ENCODE measurements at regions not wholly inside any gene's neighbourhood (a gene's known extent, or its start where the extent isn't known, plus 50 kb on each side); places are given as distances from the start of the nearest gene placed in this dataset.

DNA sequence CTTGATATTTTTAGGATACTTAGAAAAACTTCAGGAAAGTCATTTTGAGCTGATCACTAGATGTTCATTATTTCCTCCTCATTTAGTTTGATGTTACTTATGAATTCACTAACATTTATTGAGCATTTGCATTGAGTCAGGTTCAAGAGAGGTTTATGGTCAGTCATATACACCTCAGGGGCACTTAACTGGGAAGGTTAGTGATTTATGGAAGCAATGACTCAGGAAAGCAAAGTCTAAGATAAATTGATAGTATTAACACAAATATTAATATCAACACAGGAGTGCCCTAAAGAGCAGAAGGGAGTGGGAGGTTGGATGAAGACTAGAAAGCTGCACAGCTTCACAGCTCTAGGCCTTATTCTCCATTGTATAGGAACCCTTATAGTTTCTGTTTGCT lies 177.0 kb upstream of the TNFAIP3 start:
- no peaks in the 10 kb centered on the region for H3K36me3 ChIP-seq (ENCODE audit: low read depth, missing control alignments)
- H3K4me3 ChIP-seq = no peak overlapping the region
- no peak for DNase-seq
- TF ChIP-seq, protein P1, sequence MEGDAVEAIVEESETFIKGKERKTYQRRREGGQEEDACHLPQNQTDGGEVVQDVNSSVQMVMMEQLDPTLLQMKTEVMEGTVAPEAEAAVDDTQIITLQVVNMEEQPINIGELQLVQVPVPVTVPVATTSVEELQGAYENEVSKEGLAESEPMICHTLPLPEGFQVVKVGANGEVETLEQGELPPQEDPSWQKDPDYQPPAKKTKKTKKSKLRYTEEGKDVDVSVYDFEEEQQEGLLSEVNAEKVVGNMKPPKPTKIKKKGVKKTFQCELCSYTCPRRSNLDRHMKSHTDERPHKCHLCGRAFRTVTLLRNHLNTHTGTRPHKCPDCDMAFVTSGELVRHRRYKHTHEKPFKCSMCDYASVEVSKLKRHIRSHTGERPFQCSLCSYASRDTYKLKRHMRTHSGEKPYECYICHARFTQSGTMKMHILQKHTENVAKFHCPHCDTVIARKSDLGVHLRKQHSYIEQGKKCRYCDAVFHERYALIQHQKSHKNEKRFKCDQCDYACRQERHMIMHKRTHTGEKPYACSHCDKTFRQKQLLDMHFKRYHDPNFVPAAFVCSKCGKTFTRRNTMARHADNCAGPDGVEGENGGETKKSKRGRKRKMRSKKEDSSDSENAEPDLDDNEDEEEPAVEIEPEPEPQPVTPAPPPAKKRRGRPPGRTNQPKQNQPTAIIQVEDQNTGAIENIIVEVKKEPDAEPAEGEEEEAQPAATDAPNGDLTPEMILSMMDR (IDR thresholded peaks at IDR 0.05) = no peak
- TF ChIP-seq POLR2A (IDR thresholded peaks at IDR 0.05) = no peak
- H3K4me1 ChIP-seq = no peaks in the 10 kb centered on the region
- intact Hi-C loops (cut with DNase I; ENCODE audit: low total_unique reads) = no loop called here
- no peak overlapping the region for H3K27ac ChIP-seq
- no peaks in the 10 kb centered on the region for H3K27me3 ChIP-seq
- no peaks in the 10 kb centered on the region for H3K9me3 ChIP-seq

DNA sequence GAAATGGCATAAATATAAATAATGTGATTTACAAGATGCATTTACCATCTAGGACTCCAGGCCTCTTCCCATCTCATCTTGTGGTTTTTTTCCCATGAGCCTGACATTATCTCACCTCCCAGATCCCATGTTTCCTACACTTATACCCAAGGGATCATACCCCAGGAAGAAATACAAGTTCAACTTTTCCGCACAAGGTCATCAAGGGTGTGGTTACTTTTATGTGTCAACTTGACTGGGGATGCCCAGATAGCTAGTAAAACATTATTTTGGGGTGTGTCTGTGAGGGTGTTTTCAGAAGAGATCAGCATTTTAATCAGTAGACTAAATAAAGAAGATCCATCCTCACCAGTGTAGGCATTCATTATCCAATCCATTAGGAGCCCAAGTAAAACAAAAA lies 176.3 kb upstream of the TNFAIP3 start:
- 95 to 100% methylated on average over 1 of the region's 1 CpG for WGBS, 2 donors
- no peak for TF ChIP-seq POLR2A (IDR thresholded peaks at IDR 0.05)
- TF ChIP-seq, protein P1 (IDR thresholded peaks at IDR 0.05) = no peak
- H3K36me3 ChIP-seq (ENCODE audit: low read depth, missing control alignments) = no peaks in the 10 kb centered on the region
- H3K27me3 ChIP-seq = no peaks in the 10 kb centered on the region
- no peak overlapping the region for H3K4me3 ChIP-seq
- no peaks in the 10 kb centered on the region for H3K9me3 ChIP-seq
- H3K4me1 ChIP-seq = no peaks in the 10 kb centered on the region
- intact Hi-C loops (cut with DNase I; ENCODE audit: low total_unique reads) = no loop called here
- no peak overlapping the region for H3K27ac ChIP-seq
- DNase-seq = no peak

DNA sequence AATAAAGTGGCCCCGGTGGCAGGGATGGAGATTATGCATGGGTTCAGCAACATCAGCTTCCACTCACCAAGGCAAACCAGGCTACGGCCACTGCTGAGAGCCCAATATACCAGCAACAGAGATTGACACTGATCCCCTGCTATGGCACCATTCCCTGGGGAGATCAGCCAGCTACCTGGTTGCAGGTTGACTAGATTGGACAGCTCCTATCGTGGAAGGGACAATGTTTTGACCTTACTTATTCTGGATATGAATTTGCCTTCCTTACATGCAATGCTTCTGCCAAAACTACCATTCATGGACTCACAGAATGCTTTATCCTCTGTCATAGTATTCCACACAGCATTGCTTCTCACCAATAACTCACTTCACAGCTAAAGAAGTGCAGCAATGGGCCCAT lies 174.8 kb upstream of the TNFAIP3 start:
- 91 to 96% methylated on average over 3 of the region's 3 CpGs for WGBS, 2 donors
- no peak overlapping the region for H3K27ac ChIP-seq
- intact Hi-C loops (cut with DNase I; ENCODE audit: low total_unique reads) = no loop called here
- no peaks in the 10 kb centered on the region for H3K36me3 ChIP-seq (ENCODE audit: low read depth, missing control alignments)
- DNase-seq = no peak
- no peaks in the 10 kb centered on the region for H3K27me3 ChIP-seq
- TF ChIP-seq, protein P1 (IDR thresholded peaks at IDR 0.05) = no peak
- no peak for TF ChIP-seq POLR2A (IDR thresholded peaks at IDR 0.05)
- no peak overlapping the region for H3K4me3 ChIP-seq
- no peaks in the 10 kb centered on the region for H3K4me1 ChIP-seq
- no peaks in the 10 kb centered on the region for H3K9me3 ChIP-seq

DNA sequence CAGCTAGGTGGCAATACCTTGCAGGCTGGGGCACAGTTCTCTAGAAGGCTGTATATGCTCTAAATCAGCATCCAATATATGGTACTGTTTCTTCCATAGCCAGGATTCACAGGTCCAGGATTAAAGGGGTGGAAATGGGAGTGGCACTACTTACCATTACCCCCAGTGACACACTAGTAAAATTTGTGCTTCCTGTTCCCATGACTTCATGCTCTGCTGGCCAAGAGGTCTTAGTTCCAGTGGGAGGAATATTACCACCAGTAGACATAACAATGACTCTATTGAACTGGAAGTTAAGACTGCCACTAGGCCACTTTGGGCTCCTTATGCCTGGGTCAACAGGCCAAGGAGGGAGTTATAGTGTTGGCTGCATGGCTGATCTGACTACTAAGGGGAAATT lies 174.3 kb upstream of the TNFAIP3 start:
- H3K27ac ChIP-seq = no peak overlapping the region
- no peaks in the 10 kb centered on the region for H3K27me3 ChIP-seq
- H3K36me3 ChIP-seq (ENCODE audit: low read depth, missing control alignments) = no peaks in the 10 kb centered on the region
- no peak for TF ChIP-seq POLR2A (IDR thresholded peaks at IDR 0.05)
- TF ChIP-seq, protein P1 (IDR thresholded peaks at IDR 0.05) = no peak
- H3K4me1 ChIP-seq = no peaks in the 10 kb centered on the region
- intact Hi-C loops (cut with DNase I; ENCODE audit: low total_unique reads) = no loop called here
- no peaks in the 10 kb centered on the region for H3K9me3 ChIP-seq
- no peak for DNase-seq
- no peak overlapping the region for H3K4me3 ChIP-seq

DNA sequence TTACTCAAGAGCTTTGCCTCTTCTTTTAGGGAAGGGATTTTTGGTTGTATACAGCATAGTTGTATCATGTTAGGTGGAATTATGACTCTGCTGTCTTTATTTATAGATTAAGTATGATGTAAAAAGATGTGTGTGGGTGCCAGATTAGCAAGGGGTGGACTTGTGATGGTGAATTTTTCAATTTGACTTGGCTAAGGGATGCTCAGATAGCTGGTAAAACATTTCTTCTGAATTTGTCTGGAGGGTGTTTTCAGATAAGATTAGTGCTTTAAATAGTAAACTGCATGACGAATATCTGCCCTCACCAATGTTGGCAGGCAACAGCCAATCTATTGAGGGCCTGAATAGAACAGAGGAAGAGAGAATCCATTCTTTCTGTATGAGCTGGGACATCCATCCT lies 173.3 kb upstream of the TNFAIP3 start:
- no peak overlapping the region for H3K27ac ChIP-seq
- intact Hi-C loops (cut with DNase I; ENCODE audit: low total_unique reads) = no loop called here
- no peak overlapping the region for H3K4me3 ChIP-seq
- H3K27me3 ChIP-seq = no peaks in the 10 kb centered on the region
- TF ChIP-seq, protein P1 (IDR thresholded peaks at IDR 0.05) = no peak
- TF ChIP-seq POLR2A (IDR thresholded peaks at IDR 0.05) = no peak
- H3K9me3 ChIP-seq = no peaks in the 10 kb centered on the region
- no peak for DNase-seq
- no peaks in the 10 kb centered on the region for H3K4me1 ChIP-seq
- H3K36me3 ChIP-seq (ENCODE audit: low read depth, missing control alignments) = no peaks in the 10 kb centered on the region
- 40 to 57% methylated on average over 1 of the region's 1 CpG for WGBS, 2 donors
